SK-N-MC (cell line): ENCODE measurements at regions not wholly inside any gene's neighbourhood (a gene's known extent, or its start where the extent isn't known, plus 50 kb on each side); places are given as distances from the start of the nearest gene placed in this dataset.

Experiments used
- EZH2 ChIP-seq: fragments of 200-600 bp; sonication (generic); IDR thresholded peaks from one replicate; pipeline ENCODE4 v1.6.1; 2017; ENCODE audit warnings: antibody characterized with exemption
- FOXP2 ChIP-seq: optimal IDR thresholded peaks from 2 replicates; pipeline ENCODE3; 2011; ENCODE audit warnings: mild to moderate bottlenecking, moderate library complexity; ENCODE audit not compliant: insufficient read depth; ENCODE audit errors: extremely low read length, control extremely low read depth
- POLR2AphosphoS5 ChIP-seq: IDR thresholded peaks from 2 replicates; pipeline ENCODE4 v1.6.1; 2012; ENCODE audit warnings: mild to moderate bottlenecking, low read depth, low read length, borderline replicate concordance

DNA sequence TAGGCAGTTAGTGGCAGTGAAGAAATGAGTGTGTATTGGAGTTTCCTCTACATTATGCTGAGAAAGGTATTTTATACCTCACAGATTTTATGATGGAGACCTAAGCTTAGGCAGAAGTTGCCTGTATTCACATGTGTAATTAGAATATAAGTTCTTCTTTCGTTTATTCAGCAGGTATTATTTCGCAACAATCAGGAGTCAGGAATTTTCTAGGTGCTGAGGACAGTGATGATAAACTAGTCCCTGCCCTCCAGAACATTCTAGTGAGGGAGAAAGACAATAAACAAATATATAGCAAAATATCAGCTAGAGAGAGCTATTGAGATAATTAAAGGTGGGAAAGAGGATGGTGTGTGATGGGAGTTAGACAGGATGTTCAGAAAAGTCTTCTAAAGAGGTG lies 345.7 kb downstream of the GRIN2B start:
- TF ChIP-seq POLR2AphosphoS5 (no peak), FOXP2 (no peak), EZH2 (no peak)
